Osteoblast (primary cell): ENCODE measurements at regions not wholly inside any gene's neighbourhood (a gene's known extent, or its start where the extent isn't known, plus 50 kb on each side); places are given as distances from the start of the nearest gene placed in this dataset.
"Not testable (repeated sequence)": the region's sequence is repeated elsewhere in the genome, so short reads cannot be mapped to it uniquely, and the experiment has no call there.

Source experiments
- DNase-seq: peaks from one replicate; pipeline ENCODE4 v3.0.0; 2011; ENCODE audit warnings: low spot score, mixed read lengths; ENCODE audit not compliant: insufficient read length; ENCODE audit errors: missing footprints
- H2AFZ ChIP-seq: 2 replicates; pipeline ENCODE4 v1.6.0; 2011; ENCODE audit warnings: mild to moderate bottlenecking, low read length
- H3K27ac ChIP-seq: 2 replicates; pipeline ENCODE4 v1.5.1; 2011; ENCODE audit warnings: mild to moderate bottlenecking, low read depth, low read length, moderate library complexity
- H3K27me3 ChIP-seq: 2 replicates; pipeline ENCODE4 v1.6.0; 2012; ENCODE audit warnings: mild to moderate bottlenecking, control low read depth, inconsistent platforms, low read length, moderate library complexity; ENCODE audit not compliant: insufficient read depth
- H3K36me3 ChIP-seq: 2 replicates; pipeline ENCODE4 v1.5.1; 2011; ENCODE audit warnings: mild to moderate bottlenecking, low read length, control low read depth, moderate library complexity; ENCODE audit not compliant: insufficient read depth
- H3K4me1 ChIP-seq: 2 replicates; pipeline ENCODE4 v1.5.1; 2011; ENCODE audit warnings: mild to moderate bottlenecking, low read length, control low read depth, moderate library complexity; ENCODE audit not compliant: insufficient read depth
- H3K4me2 ChIP-seq: 2 replicates; pipeline ENCODE4 v1.6.0; 2011; ENCODE audit warnings: mild to moderate bottlenecking, low read length; ENCODE audit not compliant: insufficient read depth
- H3K4me3 ChIP-seq: fragments of 200-600 bp; sonication (generic); 3 replicates; pipeline ENCODE4 v1.5.1; 2012; ENCODE audit warnings: mild to moderate bottlenecking, low read length, inconsistent platforms; ENCODE audit not compliant: insufficient read depth
- H3K79me2 ChIP-seq: 2 replicates; pipeline ENCODE4 v1.6.0; 2012; ENCODE audit warnings: mild to moderate bottlenecking, low read length, control low read depth, inconsistent platforms; ENCODE audit not compliant: insufficient read depth
- H3K9me3 ChIP-seq: 2 replicates; pipeline ENCODE4 v1.5.1; 2011; ENCODE audit warnings: low read depth, low read length, control low read depth
- H4K20me1 ChIP-seq: 2 replicates; pipeline ENCODE4 v1.6.0; 2012; ENCODE audit warnings: mild to moderate bottlenecking, low read length, control low read depth; ENCODE audit not compliant: insufficient read depth
- CTCF ChIP-seq: IDR thresholded peaks from 2 replicates; pipeline ENCODE4 v1.5.1; 2011; ENCODE audit warnings: mild to moderate bottlenecking, low read depth, low read length, moderate library complexity; ENCODE audit errors: extremely low read depth

GRCh38 chr18:34951625-34952379, 89.4 kb upstream of the MAPRE2 start:
- no peak overlapping the region for H3K4me3 ChIP-seq
- H3K4me2 ChIP-seq: no peak overlapping the region
- DNase-seq: no peak
- H3K36me3 ChIP-seq: no peaks in the 10 kb centered on the region
- H3K27ac ChIP-seq: no peak overlapping the region
- no peak for TF ChIP-seq CTCF
- peaks cover 2% of the 10 kb centered on the region for H3K4me1 ChIP-seq
- no peaks in the 10 kb centered on the region for H3K27me3 ChIP-seq
- no peaks in the 10 kb centered on the region for H3K9me3 ChIP-seq
- H3K79me2 ChIP-seq: no peaks in the 10 kb centered on the region
- no peaks in the 10 kb centered on the region for H4K20me1 ChIP-seq
- no peak overlapping the region for H2AFZ ChIP-seq

- Histone ChIP-seq H3K36me3 (no peaks in the 10 kb centered on the region), H3K4me1 (peaks cover 2% of the 10 kb centered on the region), H3K4me2 (no peak overlapping the region), H2AFZ (no peak overlapping the region), H4K20me1 (no peaks in the 10 kb centered on the region), H3K27me3 (peaks cover 2% of the 10 kb centered on the region), H3K79me2 (no peaks in the 10 kb centered on the region), H3K9me3 (no peaks in the 10 kb centered on the region), H3K4me3 (no peak overlapping the region), H3K27ac (no peak overlapping the region)
- TF ChIP-seq CTCF: no peak
- DNase-seq: no peak
These were observed 88.0 kb upstream of the MAPRE2 start for GRCh38 chr18:34953212-34953611.

GRCh38 chr18:34955494-34955893, 85.7 kb upstream of the MAPRE2 start:
- H3K36me3 ChIP-seq, H3K27ac ChIP-seq, H4K20me1 ChIP-seq, H3K79me2 ChIP-seq, H3K4me2 ChIP-seq, DNase-seq, H3K9me3 ChIP-seq, H2AFZ ChIP-seq, H3K4me3 ChIP-seq, H3K4me1 ChIP-seq, H3K27me3 ChIP-seq: not testable (repeated sequence)

- Histone ChIP-seq H3K36me3 (no peaks in the 10 kb centered on the region), H4K20me1 (no peaks in the 10 kb centered on the region), H2AFZ (no peak overlapping the region), H3K4me2 (no peak overlapping the region), H3K4me3 (no peak overlapping the region), H3K9me3 (no peaks in the 10 kb centered on the region), H3K4me1 (peaks cover 2% of the 10 kb centered on the region), H3K27me3 (peaks cover 7% of the 10 kb centered on the region), H3K79me2 (no peaks in the 10 kb centered on the region), H3K27ac (no peak overlapping the region)
- no peak for DNase-seq
- TF ChIP-seq CTCF: no peak
These were observed 84.5 kb upstream of the MAPRE2 start for GRCh38 chr18:34956663-34957062.
